ENCODE measurements at regions not wholly inside any gene's neighbourhood (a gene's known extent, or its start where the extent isn't known, plus 50 kb on each side); places are given as distances from the start of the nearest gene placed in this dataset.

GRCh38 chr4:126628933-126629332 lies 1003.8 kb upstream of the INTU start:
- Mint-ChIP-seq H3K4me1 (no peaks in the 10 kb centered on the region), H3K27ac (no peak overlapping the region), H3K27me3 (ENCODE audit: low read depth) (no peaks in the 10 kb centered on the region), H3K4me3 (no peak overlapping the region), H3K9me3 (no peaks in the 10 kb centered on the region), H3K36me3 (ENCODE audit: low read depth) (no peaks in the 10 kb centered on the region)
- no peak for TF ChIP-seq CTCF (IDR thresholded peaks at IDR 0.05; ENCODE audit: unreplicated experiment in 3 of 3)

DNA sequence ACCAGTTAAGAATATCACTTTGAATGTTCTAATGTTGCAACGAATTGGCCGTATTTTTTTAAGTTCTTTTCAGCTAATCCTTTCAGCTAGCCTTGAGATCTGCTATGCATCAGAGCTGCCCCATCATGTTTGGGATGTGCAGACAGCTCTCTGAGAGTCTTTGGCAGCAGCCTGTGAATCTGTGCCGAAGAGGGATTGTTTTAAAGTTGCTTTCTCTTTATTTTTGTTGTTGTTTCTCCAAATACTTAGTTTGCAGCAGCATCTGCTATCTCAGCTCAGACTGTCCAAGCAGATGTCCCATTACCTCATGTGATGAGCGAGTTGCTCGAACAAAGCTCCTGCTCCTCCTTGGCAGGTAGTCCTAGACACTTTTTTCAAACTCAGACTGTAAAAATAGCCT lies 1002.5 kb upstream of the INTU start:
- Mint-ChIP-seq H3K4me1 (no peaks in the 10 kb centered on the region), H3K4me3 (peak overlapping the region in 1 of 3 experiments; percentile 36), H3K36me3 (ENCODE audit: low read depth) (no peaks in the 10 kb centered on the region), H3K27me3 (ENCODE audit: low read depth) (no peaks in the 10 kb centered on the region), H3K9me3 (no peaks in the 10 kb centered on the region), H3K27ac (peak overlapping the region in 1 of 3 experiments; percentile 59)
- TF ChIP-seq CTCF (IDR thresholded peaks at IDR 0.05; ENCODE audit: unreplicated experiment in 3 of 3) = no peak

DNA sequence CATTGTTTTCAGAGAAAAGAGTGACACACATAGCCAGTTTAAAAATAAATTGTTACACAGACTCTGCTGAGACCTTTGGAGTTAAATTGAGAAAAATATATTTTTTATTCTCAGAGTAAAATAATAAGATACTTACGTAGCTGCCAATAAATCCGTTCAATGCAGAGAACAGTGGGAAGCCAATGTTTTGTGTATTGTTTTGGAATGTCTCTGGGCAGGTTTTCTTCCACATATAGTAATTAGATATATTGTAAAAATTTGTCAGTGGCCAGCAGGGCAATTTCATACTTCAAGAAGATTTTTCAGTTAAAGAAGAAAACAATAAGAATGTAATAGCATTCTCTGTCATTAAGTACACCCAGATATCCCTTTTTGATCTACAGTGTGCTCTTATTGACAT lies 999.5 kb upstream of the INTU start:
- no peaks in the 10 kb centered on the region for H3K27me3 Mint-ChIP-seq (ENCODE audit: low read depth)
- H3K9me3 Mint-ChIP-seq = no peaks in the 10 kb centered on the region
- H3K36me3 Mint-ChIP-seq (ENCODE audit: low read depth) = no peaks in the 10 kb centered on the region
- no peak for TF ChIP-seq CTCF (IDR thresholded peaks at IDR 0.05; ENCODE audit: unreplicated experiment in 3 of 3)
- H3K4me3 Mint-ChIP-seq = no peak overlapping the region
- no peaks in the 10 kb centered on the region for H3K4me1 Mint-ChIP-seq
- H3K27ac Mint-ChIP-seq = no peak overlapping the region

DNA sequence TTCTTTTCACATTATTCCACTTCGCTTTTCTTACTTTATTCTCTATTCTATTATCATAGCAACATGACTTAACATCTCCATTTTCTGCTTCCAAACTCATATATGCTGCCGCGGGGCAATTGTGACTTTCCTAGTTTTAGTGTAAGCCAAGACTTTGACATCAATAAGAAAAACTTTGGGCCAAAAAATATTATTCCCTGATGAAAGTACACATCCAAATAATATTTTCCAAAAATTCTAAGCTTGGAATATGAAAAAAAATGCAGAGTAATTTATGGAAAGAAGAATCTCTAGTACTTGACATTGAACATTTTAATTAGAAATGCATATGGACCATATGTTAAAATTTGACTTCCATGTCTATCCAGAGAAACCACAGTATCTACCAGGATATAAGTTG lies 995.1 kb upstream of the INTU start:
- H3K27ac Mint-ChIP-seq = no peak overlapping the region

DNA sequence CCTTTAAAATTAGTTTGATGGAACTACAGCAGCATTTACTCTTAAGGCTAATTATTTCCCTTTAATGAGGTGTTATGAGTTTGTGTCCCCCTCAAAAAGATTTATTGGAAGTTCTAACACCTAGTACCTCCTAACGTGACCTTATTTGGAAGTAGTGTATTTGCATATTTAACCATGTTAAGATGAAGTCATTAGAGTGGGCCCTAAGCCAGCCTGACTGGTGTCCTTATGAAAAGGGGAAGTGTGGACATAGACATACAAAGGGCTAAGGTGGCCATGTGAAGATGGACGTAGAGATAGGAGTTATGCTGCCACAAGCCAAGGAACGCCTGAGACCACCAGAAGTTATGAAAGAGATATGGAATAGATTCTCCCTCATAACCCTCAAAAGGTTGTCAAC lies 985.4 kb upstream of the INTU start:
- H3K4me1 Mint-ChIP-seq = no peaks in the 10 kb centered on the region
- no peak for TF ChIP-seq CTCF (IDR thresholded peaks at IDR 0.05; ENCODE audit: unreplicated experiment in 3 of 3)
- peaks cover under 1% of the 10 kb centered on the region for H3K9me3 Mint-ChIP-seq
- peak overlapping the region in 1 of 3 experiments; percentile 54 for H3K27ac Mint-ChIP-seq
- no peaks in the 10 kb centered on the region for H3K36me3 Mint-ChIP-seq (ENCODE audit: low read depth)
- H3K27me3 Mint-ChIP-seq (ENCODE audit: low read depth) = no peaks in the 10 kb centered on the region
- H3K4me3 Mint-ChIP-seq = no peak overlapping the region

More for the DNA sequence above, 995.1 kb upstream of the INTU start:
- Mint-ChIP-seq H3K4me1 (no peaks in the 10 kb centered on the region), H3K4me3 (no peak overlapping the region), H3K9me3 (peaks cover 3% of the 10 kb centered on the region), H3K36me3 (ENCODE audit: low read depth) (no peaks in the 10 kb centered on the region), H3K27me3 (ENCODE audit: low read depth) (no peaks in the 10 kb centered on the region)
- TF ChIP-seq CTCF (IDR thresholded peaks at IDR 0.05; ENCODE audit: unreplicated experiment in 3 of 3) = no peak

DNA sequence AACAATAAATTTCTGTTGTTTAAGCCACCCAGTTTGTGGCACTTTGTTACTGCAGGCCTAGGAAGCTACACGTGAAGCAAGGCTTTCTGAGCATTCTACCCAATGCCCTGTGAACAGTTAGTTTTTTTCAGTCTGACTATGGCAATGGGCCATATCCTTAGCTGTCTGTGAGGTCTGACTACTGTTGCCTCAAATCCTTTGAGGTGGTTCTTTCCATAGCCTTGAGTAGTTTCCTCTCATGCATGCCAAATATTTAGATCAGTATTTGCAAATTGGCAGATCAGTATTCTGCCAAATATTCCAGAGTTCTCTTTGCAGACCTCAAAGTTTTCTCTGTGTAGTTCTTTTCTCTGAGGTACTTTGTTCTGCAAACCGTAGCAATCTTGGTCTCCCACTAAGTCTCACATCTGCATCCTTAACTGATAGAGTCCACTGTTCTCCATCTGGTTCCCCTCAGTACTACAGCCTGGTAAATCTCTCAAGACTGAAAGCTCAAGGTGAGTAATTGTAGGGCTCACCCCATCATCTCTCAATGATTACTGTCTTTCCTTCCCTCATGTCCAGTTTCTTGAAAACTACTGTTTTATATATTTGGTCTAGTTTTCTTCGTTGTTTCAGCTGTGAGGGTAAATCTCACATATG lies 984.9 kb upstream of the INTU start:
- TF ChIP-seq CTCF (IDR thresholded peaks at IDR 0.05; ENCODE audit: unreplicated experiment in 3 of 3) = no peak
- H3K27me3 Mint-ChIP-seq (ENCODE audit: low read depth) = no peaks in the 10 kb centered on the region
- no peaks in the 10 kb centered on the region for H3K9me3 Mint-ChIP-seq
- no peak overlapping the region for H3K27ac Mint-ChIP-seq
- no peaks in the 10 kb centered on the region for H3K36me3 Mint-ChIP-seq (ENCODE audit: low read depth)
- no peaks in the 10 kb centered on the region for H3K4me1 Mint-ChIP-seq
- no peak overlapping the region for H3K4me3 Mint-ChIP-seq

Measured in nephron (organoid).